HG02571 (cell line): ENCODE measurements at regions not wholly inside any gene's neighbourhood (a gene's known extent, or its start where the extent isn't known, plus 50 kb on each side); places are given as distances from the start of the nearest gene placed in this dataset.

Experiments
- ATAC-seq: cut with Tn5 transposase; IDR thresholded peaks from one replicate; pipeline ENCODE4 v1.9.1; 2021; ENCODE audit warnings: mild to moderate bottlenecking, moderate library complexity; ENCODE audit not compliant: unreplicated experiment

GRCh38 chr4:175424111-175424510 is 388.0 kb downstream of the GPM6A start:
- no peak for ATAC-seq

- ATAC-seq = no peak
Observed at GRCh38 chr4:175427751-175428150, 384.3 kb downstream of the GPM6A start.

GRCh38 chr4:175431694-175432093 is 380.4 kb downstream of the GPM6A start:
- no peak for ATAC-seq

GRCh38 chr4:175435381-175435783 is 376.7 kb downstream of the GPM6A start:
- no peak for ATAC-seq

- no peak for ATAC-seq
Observed at GRCh38 chr4:175436196-175436595, 375.9 kb downstream of the GPM6A start.

- ATAC-seq = no peak
Observed at GRCh38 chr4:175440786-175441185, 371.3 kb downstream of the GPM6A start.

GRCh38 chr4:175441256-175441655 is 370.8 kb downstream of the GPM6A start:
- ATAC-seq = no peak

GRCh38 chr4:175443547-175443946 is 368.5 kb downstream of the GPM6A start:
- no peak for ATAC-seq

- no peak for ATAC-seq
Observed at GRCh38 chr4:175444512-175444911, 367.6 kb downstream of the GPM6A start.

GRCh38 chr4:175447016-175447415 is 365.0 kb downstream of the GPM6A start:
- ATAC-seq = no peak

- no peak for ATAC-seq
Observed at GRCh38 chr4:175450446-175450845, 361.6 kb downstream of the GPM6A start.

GRCh38 chr4:175451238-175451965 is 360.7 kb downstream of the GPM6A start:
- ATAC-seq = no peak

GRCh38 chr4:175453456-175453855 is 358.6 kb downstream of the GPM6A start:
- no peak for ATAC-seq

GRCh38 chr4:175456131-175456530 is 355.9 kb downstream of the GPM6A start:
- ATAC-seq = no peak

- ATAC-seq = no peak
Observed at GRCh38 chr4:175457956-175458355, 354.1 kb downstream of the GPM6A start.

GRCh38 chr4:175459571-175459970 is 352.5 kb downstream of the GPM6A start:
- ATAC-seq = no peak

GRCh38 chr4:175460414-175460813 is 351.6 kb downstream of the GPM6A start:
- ATAC-seq = no peak

GRCh38 chr4:175469514-175469913 is 342.6 kb downstream of the GPM6A start:
- ATAC-seq = no peak

- no peak for ATAC-seq
Observed at GRCh38 chr4:175470131-175470530, 341.9 kb downstream of the GPM6A start.

GRCh38 chr4:175480404-175480803 is 331.7 kb downstream of the GPM6A start:
- no peak for ATAC-seq

- ATAC-seq = no peak
Observed at GRCh38 chr4:175499735-175500352, 312.2 kb downstream of the GPM6A start.

GRCh38 chr4:175504318-175504717 is 307.7 kb downstream of the GPM6A start:
- no peak for ATAC-seq

GRCh38 chr4:175509320-175509719 is 302.7 kb downstream of the GPM6A start:
- ATAC-seq = no peak
